Endothelial cell of umbilical vein (primary cell): ENCODE measurements at regions not wholly inside any gene's neighbourhood (a gene's known extent, or its start where the extent isn't known, plus 50 kb on each side); places are given as distances from the start of the nearest gene placed in this dataset.

Source experiments
- BruUV-seq: library from RNA; stranded (reverse); fragments of 400-500 nt; replicated peaks from 2 replicates; lab custom pipeline; 2021; lab: Mats Ljungman, UMichigan
- CTCF ChIA-PET: fragments of 300-600, 350-600 bp; sonication (Branson Sonifier 250); formaldehyde crosslinking; loops from one replicate; lab custom pipeline; 2021; ENCODE audit warnings: antibody characterized with exemption, inconsistent platforms; lab: Charles Lee
- POLR2A ChIA-PET: fragments of 300-600, 350-600 bp; sonication (Branson Sonifier 250); formaldehyde crosslinking; loops from one replicate; lab custom pipeline; 2021; ENCODE audit warnings: antibody characterized with exemption, inconsistent platforms; lab: Charles Lee
- DNase-seq: peaks from one replicate; pipeline ENCODE4 v3.0.0-alpha.2; 2011; ENCODE audit warnings: low read depth, low spot score
- FAIRE-seq: peaks from 2 replicates; lab custom pipeline; 2011; peaks lifted over from hg19 to GRCh38; lab: Jason Lieb, UNC
- H2AFZ ChIP-seq: 2 replicates; pipeline ENCODE4 v1.6.0; 2012; ENCODE audit warnings: low read depth, low read length, control low read depth, inconsistent platforms
- H3K27ac ChIP-seq: 2 replicates; pipeline ENCODE4 v1.5.1; 2011; ENCODE audit warnings: low read depth, mild to moderate bottlenecking, control low read depth, low read length, moderate library complexity; ENCODE audit not compliant: insufficient read depth
- H3K27me3 ChIP-seq, 2 experiments: 2 replicates each; pipeline versions ENCODE4 v1.6.0 to v1.6.1; 2011; ENCODE audit warnings: low read length in 2 of 2, mixed read lengths in 1 of 2; ENCODE audit not compliant: control insufficient read depth in 2 of 2, insufficient read depth in 2 of 2
- H3K36me3 ChIP-seq, 2 experiments: 2 replicates in 1 of 2; 3 replicates in 1 of 2; pipeline ENCODE4 v1.5.1; 2011; ENCODE audit warnings: low read length in 2 of 2, mild to moderate bottlenecking in 1 of 2, moderate library complexity in 1 of 2; ENCODE audit not compliant: control insufficient read depth in 2 of 2, insufficient read depth in 2 of 2; ENCODE audit errors: extremely low read depth in 1 of 2
- H3K4me1 ChIP-seq: 3 replicates; pipeline ENCODE4 v1.5.1; 2011; ENCODE audit warnings: mild to moderate bottlenecking, low read length; ENCODE audit not compliant: control insufficient read depth, insufficient read depth; ENCODE audit errors: extremely low read depth
- H3K4me2 ChIP-seq: 2 replicates; pipeline ENCODE4 v1.6.1; 2011; ENCODE audit warnings: low read length, control low read depth, mixed read lengths; ENCODE audit not compliant: insufficient read depth
- H3K4me3 ChIP-seq, 3 experiments: fragments of 200-600 bp in 1 of 3; sonication (generic), shearing (Covaris generic) in 1 of 3; replicated peaks in 1 of 3; 2 replicates each; pipeline ENCODE4 v1.5.1; 2011 to 2016; ENCODE audit warnings: control low read depth in 3 of 3, low read length in 3 of 3, mild to moderate bottlenecking in 2 of 3, inconsistent platforms in 1 of 3, low read depth in 1 of 3, moderate library complexity in 1 of 3; ENCODE audit not compliant: insufficient read depth in 1 of 3
- H3K79me2 ChIP-seq: 2 replicates; pipeline ENCODE4 v1.6.0; 2012; ENCODE audit warnings: low read length, inconsistent platforms; ENCODE audit not compliant: control insufficient read depth, insufficient read depth
- H3K9ac ChIP-seq: replicated peaks from 2 replicates; pipeline ENCODE3; 2011; ENCODE audit warnings: low read length, control low read depth; ENCODE audit not compliant: insufficient read depth; ENCODE audit errors: extremely low read depth
- H3K9me1 ChIP-seq: replicated peaks from 3 replicates; pipeline ENCODE4 v1.6.0; 2011; ENCODE audit warnings: mild to moderate bottlenecking, low read length; ENCODE audit not compliant: control insufficient read depth, insufficient read depth; ENCODE audit errors: extremely low read depth
- H3K9me3 ChIP-seq: replicated peaks from 2 replicates; pipeline ENCODE4 v1.5.1; 2012; ENCODE audit warnings: low read length, inconsistent platforms; ENCODE audit not compliant: control insufficient read depth, insufficient read depth
- H4K20me1 ChIP-seq: replicated peaks from 2 replicates; pipeline ENCODE3; 2011; ENCODE audit warnings: mild to moderate bottlenecking, low read length; ENCODE audit not compliant: control insufficient read depth, insufficient read depth; ENCODE audit errors: extremely low read depth
- CTCF ChIP-seq, 2 donors: IDR thresholded peaks; 1 replicate in 1 of 2; 2 replicates in 1 of 2; pipeline ENCODE4 v1.5.1; 2011; ENCODE audit warnings: low read length in 2 of 2, mild to moderate bottlenecking in 2 of 2, moderate library complexity in 2 of 2, control low read depth in 1 of 2, inconsistent platforms in 1 of 2, low read depth in 1 of 2; ENCODE audit not compliant: insufficient read depth in 1 of 2; ENCODE audit errors: extremely low read depth in 1 of 2
- EZH2 ChIP-seq: IDR thresholded peaks from 2 replicates; pipeline ENCODE4 v1.6.1; 2012; ENCODE audit warnings: borderline replicate concordance, low read depth, mild to moderate bottlenecking, moderate library complexity, low read length, inconsistent platforms; ENCODE audit not compliant: severe bottlenecking
- FOS ChIP-seq: IDR thresholded peaks from 2 replicates; pipeline ENCODE4 v1.6.1; 2011; ENCODE audit warnings: mild to moderate bottlenecking, low read length, moderate library complexity, borderline replicate concordance; ENCODE audit not compliant: insufficient read depth
- GATA2 ChIP-seq: IDR thresholded peaks from 2 replicates; pipeline ENCODE4 v1.7.0; 2011; ENCODE audit warnings: low read depth, mild to moderate bottlenecking, moderate library complexity, mixed read lengths, low read length; ENCODE audit not compliant: insufficient read length, insufficient read depth
- JUN ChIP-seq: IDR thresholded peaks from 2 replicates; pipeline ENCODE4 v1.6.1; 2011; ENCODE audit warnings: borderline replicate concordance, low read depth; ENCODE audit not compliant: insufficient read length, insufficient read depth
- MAX ChIP-seq: IDR thresholded peaks from 2 replicates; pipeline ENCODE4 v1.6.1; 2011; ENCODE audit not compliant: insufficient read depth, insufficient read length
- MYC ChIP-seq: IDR thresholded peaks from one replicate; pipeline ENCODE4 v1.6.1; 2011; ENCODE audit warnings: mild to moderate bottlenecking, low read depth, low read length
- POLR2A ChIP-seq: IDR thresholded peaks from 2 replicates; pipeline ENCODE4 v1.6.1; 2012; ENCODE audit warnings: low read depth, mild to moderate bottlenecking, control low read depth, low read length
- POLR2AphosphoS5 ChIP-seq: IDR thresholded peaks from 2 replicates; pipeline ENCODE4 v1.6.1; 2012; ENCODE audit warnings: low read depth, mild to moderate bottlenecking, control low read depth, low read length, moderate library complexity; ENCODE audit not compliant: insufficient read depth
- dilution Hi-C: fragments of 300-500 bp; cut with MboI; formaldehyde crosslinking; loops from one replicate; pipeline ENCODE4 v1.15.0; 2019; ENCODE audit warnings: low sequenced_read_pairs; ENCODE audit not compliant: extremely low pct_ligation_motif_present
- intact Hi-C: fragments of 100-400 bp; cut with micrococcal nuclease; formaldehyde crosslinking; loops from one replicate; pipeline ENCODE4 v1.10.0; 2022

GRCh38 chr7:118082506-118082905, 101.5 kb upstream of the LSM8 start:
- Histone ChIP-seq H2AFZ (no peak overlapping the region), H3K9ac (no peak overlapping the region), H3K4me2 (no peak overlapping the region), H4K20me1 (no peaks in the 10 kb centered on the region), H3K4me3 (no peak overlapping the region), H3K9me3 (no peaks in the 10 kb centered on the region), H3K36me3 (no peaks in the 10 kb centered on the region), H3K9me1 (no peaks in the 10 kb centered on the region), H3K4me1 (no peaks in the 10 kb centered on the region), H3K27ac (no peak overlapping the region), H3K27me3 (no peaks in the 10 kb centered on the region), H3K79me2 (no peaks in the 10 kb centered on the region)
- no TSS peak for BruUV-seq
- POLR2A ChIA-PET: no interaction called here
- CTCF ChIA-PET: no interaction called here
- no peak for DNase-seq
- TF ChIP-seq EZH2: no peak
- no peak for TF ChIP-seq POLR2A
- TF ChIP-seq JUN: no peak
- TF ChIP-seq CTCF (IDR thresholded peaks at IDR 0.05; ENCODE audit: extremely low read depth in 1 of 2, insufficient read depth in 1 of 2, low read depth in 1 of 2, low read length in 2 of 2): no peak
- no peak for TF ChIP-seq MAX
- TF ChIP-seq POLR2AphosphoS5: no peak
- TF ChIP-seq FOS: no peak
- TF ChIP-seq GATA2: no peak
- no peak for TF ChIP-seq MYC
- intact Hi-C loops (no loop called here), dilution Hi-C loops (no loop called here)
- no peak for FAIRE-seq
